ENCODE measurements at regions not wholly inside any gene's neighbourhood (a gene's known extent, or its start where the extent isn't known, plus 50 kb on each side); places are given as distances from the start of the nearest gene placed in this dataset.

DNA sequence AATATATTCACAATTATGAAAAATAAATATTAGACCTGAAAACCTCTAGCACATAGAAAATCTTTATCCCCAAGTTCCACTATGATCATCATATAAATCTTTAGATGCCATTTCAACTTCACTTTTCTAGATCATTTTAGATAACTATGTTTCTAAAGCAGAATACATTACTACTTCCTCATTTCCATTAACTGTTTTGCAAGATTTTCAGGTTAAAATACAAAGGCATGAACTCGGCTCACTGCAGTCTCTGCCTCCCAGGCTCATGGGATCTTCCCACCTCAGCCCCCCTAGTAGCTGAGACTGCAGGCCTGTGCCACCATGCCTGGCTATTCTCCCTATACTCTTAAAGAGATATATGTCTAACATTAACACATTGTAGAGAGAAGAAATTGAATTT lies 1365.9 kb upstream of the AGA start:
- BruUV-seq (replicated peaks) = no TSS peak
- Histone ChIP-seq H3K4me1 (no peaks in the 10 kb centered on the region), H3K27me3 (replicated peaks; ENCODE audit: control insufficient read depth, insufficient read depth, low read length) (no peaks in the 10 kb centered on the region), H3K9me3 (no peaks in the 10 kb centered on the region), H3K4me3 (ENCODE audit: low read depth, low read length) (no peak overlapping the region), H3K36me3 (ENCODE audit: control insufficient read depth, insufficient read depth, low read length) (no peaks in the 10 kb centered on the region)
- no peak overlapping the region for H3K4me3 Mint-ChIP-seq (ENCODE audit: unreplicated experiment)
- H3K27me3 Mint-ChIP-seq (ENCODE audit: insufficient read depth, unreplicated experiment) = no peaks in the 10 kb centered on the region
- H3K27ac Mint-ChIP-seq (ENCODE audit: unreplicated experiment) = no peak overlapping the region
- no peaks in the 10 kb centered on the region for H3K4me1 Mint-ChIP-seq (ENCODE audit: low read depth, unreplicated experiment)
- intact Hi-C loops (cut with micrococcal nuclease; ENCODE audit: unreplicated experiment) = no loop called here
- ChIA-PET POLR2A (no interaction called here), CTCF (no interaction called here)
- no peaks in the 10 kb centered on the region for H3K36me3 Mint-ChIP-seq (ENCODE audit: insufficient read depth, unreplicated experiment)
- H3K9me3 Mint-ChIP-seq (ENCODE audit: unreplicated experiment) = no peaks in the 10 kb centered on the region
- TF ChIP-seq, protein P1, sequence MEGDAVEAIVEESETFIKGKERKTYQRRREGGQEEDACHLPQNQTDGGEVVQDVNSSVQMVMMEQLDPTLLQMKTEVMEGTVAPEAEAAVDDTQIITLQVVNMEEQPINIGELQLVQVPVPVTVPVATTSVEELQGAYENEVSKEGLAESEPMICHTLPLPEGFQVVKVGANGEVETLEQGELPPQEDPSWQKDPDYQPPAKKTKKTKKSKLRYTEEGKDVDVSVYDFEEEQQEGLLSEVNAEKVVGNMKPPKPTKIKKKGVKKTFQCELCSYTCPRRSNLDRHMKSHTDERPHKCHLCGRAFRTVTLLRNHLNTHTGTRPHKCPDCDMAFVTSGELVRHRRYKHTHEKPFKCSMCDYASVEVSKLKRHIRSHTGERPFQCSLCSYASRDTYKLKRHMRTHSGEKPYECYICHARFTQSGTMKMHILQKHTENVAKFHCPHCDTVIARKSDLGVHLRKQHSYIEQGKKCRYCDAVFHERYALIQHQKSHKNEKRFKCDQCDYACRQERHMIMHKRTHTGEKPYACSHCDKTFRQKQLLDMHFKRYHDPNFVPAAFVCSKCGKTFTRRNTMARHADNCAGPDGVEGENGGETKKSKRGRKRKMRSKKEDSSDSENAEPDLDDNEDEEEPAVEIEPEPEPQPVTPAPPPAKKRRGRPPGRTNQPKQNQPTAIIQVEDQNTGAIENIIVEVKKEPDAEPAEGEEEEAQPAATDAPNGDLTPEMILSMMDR (IDR thresholded peaks at IDR 0.05; ENCODE audit: insufficient read depth in 1 of 2, low read depth in 1 of 2, low read length in 1 of 2, severe bottlenecking in 1 of 2, unreplicated experiment in 1 of 2) = no peak
- no peak for DNase-seq

DNA sequence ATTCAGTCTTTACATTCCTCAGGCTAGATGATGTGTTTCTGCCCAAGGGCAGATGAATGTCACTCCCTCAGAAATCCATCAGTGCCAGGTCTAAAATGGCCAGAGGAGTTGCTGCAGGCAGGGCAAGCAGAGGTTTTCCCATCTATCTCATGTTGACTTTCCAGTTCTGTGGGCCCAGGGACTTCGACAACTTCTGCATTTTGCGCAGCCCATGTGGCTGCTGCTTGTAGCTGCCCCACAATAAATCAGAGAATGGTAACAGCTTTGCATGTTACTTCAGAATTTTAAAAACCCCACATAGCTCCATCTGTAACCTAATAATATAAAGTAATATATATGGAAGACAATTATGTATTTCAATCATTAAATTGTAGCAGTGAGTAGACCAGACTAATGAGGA lies 1367.7 kb upstream of the AGA start:
- POLR2A ChIA-PET = no interaction called here
- CTCF ChIA-PET = no interaction called here
- Mint-ChIP-seq H3K27me3 (ENCODE audit: insufficient read depth, unreplicated experiment) (no peaks in the 10 kb centered on the region), H3K4me1 (ENCODE audit: low read depth, unreplicated experiment) (no peaks in the 10 kb centered on the region), H3K36me3 (ENCODE audit: insufficient read depth, unreplicated experiment) (no peaks in the 10 kb centered on the region), H3K27ac (ENCODE audit: unreplicated experiment) (no peak overlapping the region), H3K9me3 (ENCODE audit: unreplicated experiment) (no peaks in the 10 kb centered on the region), H3K4me3 (ENCODE audit: unreplicated experiment) (no peak overlapping the region)
- intact Hi-C loops (cut with micrococcal nuclease; ENCODE audit: unreplicated experiment) = no loop called here
- BruUV-seq (replicated peaks) = no TSS peak
- no peak overlapping the region for H3K4me3 ChIP-seq (ENCODE audit: low read depth, low read length)
- DNase-seq = no peak
- H3K36me3 ChIP-seq (ENCODE audit: control insufficient read depth, insufficient read depth, low read length) = no peaks in the 10 kb centered on the region
- TF ChIP-seq, protein P1 (IDR thresholded peaks at IDR 0.05; ENCODE audit: insufficient read depth in 1 of 2, low read depth in 1 of 2, low read length in 1 of 2, severe bottlenecking in 1 of 2, unreplicated experiment in 1 of 2) = no peak
- no peaks in the 10 kb centered on the region for H3K27me3 ChIP-seq (replicated peaks; ENCODE audit: control insufficient read depth, insufficient read depth, low read length)
- H3K9me3 ChIP-seq = no peaks in the 10 kb centered on the region
- H3K4me1 ChIP-seq = no peaks in the 10 kb centered on the region

DNA sequence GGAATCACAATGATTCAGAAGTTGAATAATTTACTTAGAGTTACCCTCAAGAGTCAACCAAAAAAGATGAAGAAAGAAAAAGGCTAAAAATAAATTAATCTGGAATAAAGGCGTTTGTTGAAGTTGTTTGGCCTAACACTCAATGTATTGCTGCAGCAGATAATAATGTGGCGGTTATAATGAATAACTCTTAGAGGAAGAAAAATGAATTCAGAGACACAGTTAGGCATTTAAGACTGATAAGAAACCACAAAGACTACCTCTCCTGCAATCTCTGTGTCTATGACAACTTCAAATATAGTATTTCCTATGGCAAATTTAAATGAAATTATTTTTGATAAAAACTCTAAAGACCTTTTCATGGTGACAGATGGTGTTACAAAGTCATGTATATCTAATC lies 1369.1 kb upstream of the AGA start:
- H3K9me3 Mint-ChIP-seq (ENCODE audit: unreplicated experiment) = no peaks in the 10 kb centered on the region
- Histone ChIP-seq H3K4me1 (no peaks in the 10 kb centered on the region), H3K4me3 (ENCODE audit: low read depth, low read length) (no peak overlapping the region), H3K27me3 (replicated peaks; ENCODE audit: control insufficient read depth, insufficient read depth, low read length) (no peaks in the 10 kb centered on the region), H3K36me3 (ENCODE audit: control insufficient read depth, insufficient read depth, low read length) (no peaks in the 10 kb centered on the region), H3K9me3 (no peaks in the 10 kb centered on the region)
- no peak overlapping the region for H3K4me3 Mint-ChIP-seq (ENCODE audit: unreplicated experiment)
- no peaks in the 10 kb centered on the region for H3K36me3 Mint-ChIP-seq (ENCODE audit: insufficient read depth, unreplicated experiment)
- CTCF ChIA-PET = no interaction called here
- no peaks in the 10 kb centered on the region for H3K4me1 Mint-ChIP-seq (ENCODE audit: low read depth, unreplicated experiment)
- POLR2A ChIA-PET = no interaction called here
- TF ChIP-seq, protein P1 (IDR thresholded peaks at IDR 0.05; ENCODE audit: insufficient read depth in 1 of 2, low read depth in 1 of 2, low read length in 1 of 2, severe bottlenecking in 1 of 2, unreplicated experiment in 1 of 2) = no peak
- no peak for DNase-seq
- no TSS peak for BruUV-seq (replicated peaks)
- H3K27ac Mint-ChIP-seq (ENCODE audit: unreplicated experiment) = no peak overlapping the region
- H3K27me3 Mint-ChIP-seq (ENCODE audit: insufficient read depth, unreplicated experiment) = no peaks in the 10 kb centered on the region
- intact Hi-C loops (cut with micrococcal nuclease; ENCODE audit: unreplicated experiment) = no loop called here

Measured in Caco-2 (cell line).